PC-3 (cell line): ENCODE measurements at regions not wholly inside any gene's neighbourhood (a gene's known extent, or its start where the extent isn't known, plus 50 kb on each side); places are given as distances from the start of the nearest gene placed in this dataset.

Experiments
- ATAC-seq: fragments of 200-7000 bp; cut with Tn5 transposase; 2 replicates; pipeline ENCODE4 v1.9.1; 2020; ENCODE audit warnings: mild to moderate bottlenecking, moderate library complexity
- BruUV-seq: library from RNA; stranded (reverse); fragments of 400-500 nt; replicated peaks from 2 replicates; lab custom pipeline; 2021; lab: Mats Ljungman, UMichigan
- CTCF ChIA-PET: fragments of 300-600 bp; sonication (Branson Sonifier 250); formaldehyde crosslinking; loops from one replicate; lab custom pipeline; 2022; ENCODE audit warnings: antibody characterized with exemption; lab: Charles Lee
- POLR2A ChIA-PET: fragments of 300-600 bp; sonication (Branson Sonifier 250); formaldehyde crosslinking; loops from one replicate; lab custom pipeline; 2022; ENCODE audit warnings: antibody characterized with exemption; ENCODE audit not compliant: unreplicated experiment; lab: Charles Lee
- DNase-seq: peaks from one replicate; pipeline ENCODE4 v3.0.0-alpha.2; 2015
- H2AFZ ChIP-seq: fragments of 300-600 bp; sonication (generic); 2 replicates; pipeline ENCODE4 v1.6.0; 2016; ENCODE audit warnings: antibody characterized with exemption, low read length
- H3F3A ChIP-seq: fragments of 300-600 bp; sonication (generic); one replicate; pipeline ENCODE4 v1.6.0; 2017; ENCODE audit warnings: antibody characterized with exemption, low read length, control low read depth, mild to moderate bottlenecking; ENCODE audit not compliant: unreplicated experiment
- H3K27ac ChIP-seq: fragments of 300-600 bp; sonication (generic); 2 replicates; pipeline ENCODE4 v1.5.1; 2016; ENCODE audit warnings: mild to moderate bottlenecking, low read length
- H3K27me3 ChIP-seq: fragments of 300-600 bp; sonication (generic); 2 replicates; pipeline ENCODE4 v1.6.1; 2016; ENCODE audit warnings: low read length, mixed read lengths
- H3K36me3 ChIP-seq: fragments of 300-600 bp; sonication (generic); 2 replicates; pipeline ENCODE4 v1.6.1; 2016; ENCODE audit warnings: low read depth, mixed run types, low read length, mixed read lengths
- H3K4me1 ChIP-seq: fragments of 300-600 bp; sonication (generic); 2 replicates; pipeline ENCODE4 v1.5.1; 2016; ENCODE audit warnings: low read length; ENCODE audit not compliant: insufficient read depth
- H3K4me2 ChIP-seq: fragments of 300-600 bp; sonication (generic); 2 replicates; pipeline ENCODE4 v1.6.0; 2016; ENCODE audit warnings: low read length
- H3K4me3 ChIP-seq: fragments of 300-600 bp; sonication (generic); 2 replicates; pipeline ENCODE4 v1.5.1; 2016; ENCODE audit warnings: mild to moderate bottlenecking, low read length, mixed read lengths
- H3K79me2 ChIP-seq: fragments of 300-600 bp; sonication (generic); 2 replicates; pipeline ENCODE4 v1.6.1; 2017; ENCODE audit warnings: low read length, mixed read lengths
- H3K9ac ChIP-seq: fragments of 300-600 bp; sonication (generic); 2 replicates; pipeline ENCODE4 v1.6.0; 2016; ENCODE audit warnings: mild to moderate bottlenecking, low read length
- H3K9me2 ChIP-seq: fragments of 300-600 bp; sonication (generic); replicated peaks from 2 replicates; pipeline ENCODE4 v1.6.1; 2016; ENCODE audit warnings: mixed run types, low read length, mixed read lengths
- H3K9me3 ChIP-seq: fragments of 300-600 bp; sonication (generic); 2 replicates; pipeline ENCODE4 v1.6.1; 2016; ENCODE audit warnings: low read length, mixed read lengths
- H4K20me1 ChIP-seq: fragments of 300-600 bp; sonication (generic); 2 replicates; pipeline ENCODE4 v1.6.1; 2016; ENCODE audit warnings: low read length, mixed read lengths
- CTCF ChIP-seq: fragments of 300-600 bp; sonication (generic); conservative IDR thresholded peaks from 2 replicates; pipeline ENCODE4 v1.5.1; 2017; ENCODE audit warnings: antibody characterized with exemption, low read depth, mild to moderate bottlenecking, low read length
- EZH2 ChIP-seq: fragments of 300-600 bp; sonication (generic); IDR thresholded peaks from one replicate; pipeline ENCODE4 v1.6.1; 2017; ENCODE audit warnings: antibody characterized with exemption, mild to moderate bottlenecking, low read length; ENCODE audit not compliant: unreplicated experiment
- EZH2phosphoT487 ChIP-seq: fragments of 300-600 bp; sonication (generic); IDR thresholded peaks from 2 replicates; pipeline ENCODE4 v1.6.1; 2018; ENCODE audit warnings: mild to moderate bottlenecking, antibody characterized with exemption, low read length, borderline replicate concordance
- intact Hi-C: fragments of 100-400 bp; cut with micrococcal nuclease; formaldehyde crosslinking; loops from 2 replicates; pipeline ENCODE4 v1.9.0; 2023

DNA sequence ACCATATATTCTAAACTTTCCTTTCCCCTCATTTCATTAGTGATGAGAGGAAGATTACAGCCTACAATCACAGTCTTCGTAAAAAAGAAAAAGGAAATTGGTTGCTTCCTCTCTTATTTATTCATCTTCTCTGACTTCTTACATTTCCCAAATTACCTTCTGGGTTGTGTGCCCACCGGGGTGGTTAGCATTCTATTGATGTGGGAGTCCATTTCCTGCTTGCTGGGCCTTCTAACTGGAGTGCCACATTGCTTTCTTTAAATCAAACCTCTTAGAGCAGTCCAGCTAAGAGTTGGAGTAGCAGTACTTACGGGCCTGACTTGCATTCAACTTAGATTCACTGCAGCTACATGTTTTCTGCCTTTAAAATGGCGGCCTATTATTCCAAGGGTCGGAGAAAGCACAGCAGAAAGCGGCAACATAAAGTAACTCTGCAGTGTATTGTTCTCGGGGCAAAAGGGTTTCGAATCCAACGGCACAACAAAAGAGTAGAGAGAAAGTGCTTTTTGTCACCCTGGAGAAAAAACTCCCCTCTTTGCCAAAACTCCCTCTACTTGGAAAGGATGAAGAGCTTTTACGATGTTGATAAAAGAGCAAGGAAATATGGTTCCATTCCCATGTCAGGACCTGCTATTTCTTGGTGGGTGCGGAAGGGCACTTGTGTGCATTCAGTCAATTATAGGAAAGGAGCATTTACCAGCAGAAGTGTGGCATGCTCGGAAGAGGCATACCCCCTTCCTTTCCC, 110.6 kb upstream of the DLX2 start:
- H3K9me2 ChIP-seq: no peaks in the 10 kb centered on the region
- H2AFZ ChIP-seq: no peak overlapping the region
- H3K27me3 ChIP-seq: no peaks in the 10 kb centered on the region
- H3K4me1 ChIP-seq: peaks cover 13% of the 10 kb centered on the region
- no peak overlapping the region for H3K27ac ChIP-seq
- H4K20me1 ChIP-seq: no peaks in the 10 kb centered on the region
- no peak overlapping the region for H3K4me2 ChIP-seq
- no peaks in the 10 kb centered on the region for H3F3A ChIP-seq
- H3K4me3 ChIP-seq: no peak overlapping the region
- no peak for DNase-seq
- TF ChIP-seq EZH2: no peak
- CTCF ChIA-PET: no interaction called here
- intact Hi-C loops: no loop called here
- BruUV-seq: no TSS peak
- no peaks in the 10 kb centered on the region for H3K36me3 ChIP-seq
- POLR2A ChIA-PET: no interaction called here
- H3K79me2 ChIP-seq: no peaks in the 10 kb centered on the region
- H3K9ac ChIP-seq: no peak overlapping the region
- no peaks in the 10 kb centered on the region for H3K9me3 ChIP-seq
- ATAC-seq: no peak

GRCh38 chr2:172214252-172214651, 111.6 kb upstream of the DLX2 start:
- H3K9me2 ChIP-seq: no peaks in the 10 kb centered on the region
- ATAC-seq (no peak), DNase-seq (no peak)
- no peak overlapping the region for H3K27ac ChIP-seq
- H3K79me2 ChIP-seq: no peaks in the 10 kb centered on the region
- TF ChIP-seq CTCF (no peak), EZH2 (no peak), EZH2phosphoT487 (no peak)
- H3K9me3 ChIP-seq: no peaks in the 10 kb centered on the region
- BruUV-seq: no TSS peak
- no peaks in the 10 kb centered on the region for H4K20me1 ChIP-seq
- H3K36me3 ChIP-seq: no peaks in the 10 kb centered on the region
- CTCF ChIA-PET: no interaction called here
- no peak overlapping the region for H3K4me3 ChIP-seq
- H3K4me2 ChIP-seq: no peak overlapping the region
- H3K27me3 ChIP-seq: no peaks in the 10 kb centered on the region
- intact Hi-C loops: no loop called here
- POLR2A ChIA-PET: no interaction called here
- 0 out of 2 replicates have a peak, but pooled peaks cover 4% of the 10 kb centered on the region for H3K4me1 ChIP-seq
- H3F3A ChIP-seq: no peaks in the 10 kb centered on the region
- H3K9ac ChIP-seq: no peak overlapping the region
- H2AFZ ChIP-seq: no peak overlapping the region

DNA sequence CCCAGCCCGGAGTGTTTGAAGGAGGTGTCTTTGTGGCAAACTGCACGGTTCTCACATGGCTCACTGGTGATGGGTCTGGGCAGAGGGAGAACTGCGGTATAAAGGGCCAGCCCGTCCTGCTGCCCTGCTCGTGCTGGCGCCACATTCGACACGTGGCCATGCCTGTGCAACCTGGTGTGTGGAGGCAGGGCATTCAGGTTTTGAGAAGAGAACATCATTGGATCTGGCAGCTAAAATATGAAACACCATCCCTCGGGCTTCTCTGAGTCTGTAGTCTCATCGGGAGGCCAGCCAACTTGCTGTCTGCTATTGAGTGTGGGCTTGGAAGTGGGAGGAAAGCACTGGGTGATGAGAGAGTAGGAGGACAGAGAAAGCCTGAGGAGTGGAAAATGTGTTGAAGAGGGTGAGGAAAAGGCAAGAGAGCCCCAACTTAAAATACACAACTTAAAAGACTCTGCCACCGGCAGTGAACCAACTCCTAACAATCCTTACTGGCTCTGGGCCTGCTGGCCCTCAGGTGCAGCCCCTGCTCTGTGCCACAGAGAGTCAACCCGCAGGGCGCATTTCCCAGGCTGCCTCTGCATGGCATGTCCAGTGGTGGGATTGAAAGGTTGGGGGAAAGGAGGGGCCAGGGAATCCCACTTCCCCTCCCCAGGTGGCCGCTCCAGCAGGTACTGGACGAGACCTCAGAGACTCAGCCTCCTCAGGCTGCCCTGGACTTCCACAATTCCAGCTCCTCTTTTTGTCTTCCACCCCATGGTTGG, 112.7 kb upstream of the DLX2 start:
- ATAC-seq: no peak
- H3K27ac ChIP-seq: no peak overlapping the region
- no peak overlapping the region for H2AFZ ChIP-seq
- no peaks in the 10 kb centered on the region for H3K27me3 ChIP-seq
- H4K20me1 ChIP-seq: no peaks in the 10 kb centered on the region
- no peaks in the 10 kb centered on the region for H3F3A ChIP-seq
- no peaks in the 10 kb centered on the region for H3K9me2 ChIP-seq
- no peak overlapping the region for H3K4me3 ChIP-seq
- intact Hi-C loops: no loop called here
- DNase-seq: no peak
- H3K36me3 ChIP-seq: no peaks in the 10 kb centered on the region
- H3K79me2 ChIP-seq: no peaks in the 10 kb centered on the region
- no peaks in the 10 kb centered on the region for H3K4me1 ChIP-seq
- CTCF ChIA-PET: no interaction called here
- TF ChIP-seq EZH2 (no peak), EZH2phosphoT487 (no peak), CTCF (no peak)
- no TSS peak for BruUV-seq
- H3K4me2 ChIP-seq: no peak overlapping the region
- no peak overlapping the region for H3K9ac ChIP-seq
- no peaks in the 10 kb centered on the region for H3K9me3 ChIP-seq
- POLR2A ChIA-PET: no interaction called here
